Erythroblast (primary cell): ENCODE measurements at regions not wholly inside any gene's neighbourhood (a gene's known extent, or its start where the extent isn't known, plus 50 kb on each side); places are given as distances from the start of the nearest gene placed in this dataset.

Source experiments
- GATA1 ChIP-seq: IDR thresholded peaks from 2 replicates; pipeline ENCODE4 v1.6.1; 2011; ENCODE audit warnings: low read depth, mild to moderate bottlenecking, control low read depth, low read length, moderate library complexity
- POLR2A ChIP-seq: IDR thresholded peaks from 2 replicates; pipeline ENCODE4 v1.6.1; 2011; ENCODE audit warnings: mild to moderate bottlenecking, low read length

DNA sequence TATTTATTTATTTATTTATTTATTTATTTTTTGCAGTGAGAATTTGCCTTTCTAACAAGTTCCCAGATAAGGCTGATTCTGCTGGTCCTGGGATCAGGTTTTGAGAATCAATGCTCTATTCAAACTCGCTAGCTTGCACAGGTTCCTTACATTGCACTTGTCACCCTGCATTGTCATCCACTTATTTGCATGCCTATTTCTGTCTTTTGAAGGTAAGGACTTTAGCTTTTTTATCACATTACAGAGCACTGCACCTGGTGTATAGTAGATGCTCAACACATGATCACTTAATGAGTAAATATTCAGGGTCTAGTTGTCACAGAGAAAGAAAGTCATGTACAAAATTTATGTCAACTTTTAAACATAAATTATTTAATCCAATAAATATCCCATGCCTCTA is 219.7 kb upstream of the BTG1 start:
- no peak for TF ChIP-seq POLR2A
- no peak for TF ChIP-seq GATA1
